ENCODE measurements at regions not wholly inside any gene's neighbourhood (a gene's known extent, or its start where the extent isn't known, plus 50 kb on each side); places are given as distances from the start of the nearest gene placed in this dataset.

DNA sequence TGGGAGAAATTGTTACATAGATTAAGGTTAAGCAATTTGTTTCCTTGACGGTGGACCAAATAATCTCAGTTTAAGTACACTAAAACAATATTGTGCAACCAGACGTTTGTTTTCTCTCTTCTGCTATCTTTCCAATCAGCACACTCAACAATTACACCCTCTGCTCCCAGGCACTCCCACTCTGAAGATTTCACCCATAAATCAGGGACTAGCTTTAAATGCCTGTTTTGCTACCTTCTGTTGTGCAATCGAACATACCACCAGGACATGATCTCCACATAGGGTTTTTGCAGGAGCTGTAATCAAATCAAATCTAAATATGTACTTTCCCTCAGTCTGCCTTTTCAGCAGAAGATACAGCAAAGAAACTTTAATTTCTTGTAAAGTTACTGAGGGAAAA lies 405.8 kb upstream of the TLE4 start (continued):
- TF ChIP-seq EGR1 (IDR thresholded peaks at IDR 0.05; ENCODE audit: borderline replicate concordance, low read depth, low read length) (no peak), SP2 (IDR thresholded peaks at IDR 0.05; ENCODE audit: low read length) (no peak), BACH1 (IDR thresholded peaks at IDR 0.05; ENCODE audit: low read length) (no peak), CHD2 (IDR thresholded peaks at IDR 0.05; ENCODE audit: low read length) (no peak), MAFK (IDR thresholded peaks at IDR 0.05; ENCODE audit: low read depth, low read length) (no peak), RXRA (IDR thresholded peaks at IDR 0.05; ENCODE audit: insufficient read depth, low read depth, low read length) (no peak), HDAC2 (IDR thresholded peaks at IDR 0.05; ENCODE audit: borderline replicate concordance in 1 of 2, low read depth in 2 of 2, low read length in 2 of 2) (no peak)
